Testis (tissue), 2 donors: ENCODE measurements at regions not wholly inside any gene's neighbourhood (a gene's known extent, or its start where the extent isn't known, plus 50 kb on each side); places are given as distances from the start of the nearest gene placed in this dataset.

ENCODE experiments used
- POLR2A ChIP-seq: fragments of 450-650 bp; IDR thresholded peaks from one replicate; pipeline ENCODE4 v1.6.1; 2017; ENCODE audit warnings: antibody characterized with exemption, mild to moderate bottlenecking, moderate library complexity
- TF ChIP-seq, protein P1 (sequence below), 3 experiments: fragments of 450-650 bp in 2 of 3; fragments of 200-600 bp in 1 of 3; sonication (generic) in 1 of 3; IDR thresholded peaks; one replicate each; pipeline ENCODE4 v1.5.1; 2016 to 2019; ENCODE audit warnings: antibody characterized with exemption in 3 of 3, mild to moderate bottlenecking in 2 of 3, moderate library complexity in 1 of 3

DNA sequence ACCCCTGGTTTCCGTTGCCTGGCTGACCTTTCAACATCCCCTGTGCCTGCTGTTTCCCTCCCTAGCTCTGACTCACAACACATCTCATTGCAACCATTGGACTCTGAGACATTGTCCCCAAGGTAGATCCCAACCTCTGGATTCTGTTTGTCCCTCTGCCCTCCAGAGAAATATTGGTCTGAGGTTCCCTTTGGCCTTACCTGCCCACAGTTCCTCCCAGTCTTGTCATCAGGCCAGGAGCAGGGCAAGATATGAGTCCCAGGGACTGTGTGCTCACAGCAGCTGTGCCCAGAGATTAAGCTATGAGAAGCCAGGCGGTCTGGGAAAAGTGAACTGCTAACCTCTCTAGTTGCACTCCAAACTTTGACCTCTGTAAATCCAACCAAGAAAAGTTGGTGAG, 168.2 kb upstream of the NR2F2 start:
- TF ChIP-seq, protein P1, sequence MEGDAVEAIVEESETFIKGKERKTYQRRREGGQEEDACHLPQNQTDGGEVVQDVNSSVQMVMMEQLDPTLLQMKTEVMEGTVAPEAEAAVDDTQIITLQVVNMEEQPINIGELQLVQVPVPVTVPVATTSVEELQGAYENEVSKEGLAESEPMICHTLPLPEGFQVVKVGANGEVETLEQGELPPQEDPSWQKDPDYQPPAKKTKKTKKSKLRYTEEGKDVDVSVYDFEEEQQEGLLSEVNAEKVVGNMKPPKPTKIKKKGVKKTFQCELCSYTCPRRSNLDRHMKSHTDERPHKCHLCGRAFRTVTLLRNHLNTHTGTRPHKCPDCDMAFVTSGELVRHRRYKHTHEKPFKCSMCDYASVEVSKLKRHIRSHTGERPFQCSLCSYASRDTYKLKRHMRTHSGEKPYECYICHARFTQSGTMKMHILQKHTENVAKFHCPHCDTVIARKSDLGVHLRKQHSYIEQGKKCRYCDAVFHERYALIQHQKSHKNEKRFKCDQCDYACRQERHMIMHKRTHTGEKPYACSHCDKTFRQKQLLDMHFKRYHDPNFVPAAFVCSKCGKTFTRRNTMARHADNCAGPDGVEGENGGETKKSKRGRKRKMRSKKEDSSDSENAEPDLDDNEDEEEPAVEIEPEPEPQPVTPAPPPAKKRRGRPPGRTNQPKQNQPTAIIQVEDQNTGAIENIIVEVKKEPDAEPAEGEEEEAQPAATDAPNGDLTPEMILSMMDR (IDR thresholded peaks at IDR 0.05): no peak
- no peak for TF ChIP-seq POLR2A
